Endodermal cell (in vitro differentiated cells): ENCODE measurements at regions not wholly inside any gene's neighbourhood (a gene's known extent, or its start where the extent isn't known, plus 50 kb on each side); places are given as distances from the start of the nearest gene placed in this dataset.

Source experiments
- DNase-seq: peaks from one replicate; pipeline ENCODE4 v3.0.0-alpha.2; 2017
- H3K27ac ChIP-seq: 2 replicates; pipeline ENCODE4 v1.5.1; 2013; ENCODE audit warnings: mild to moderate bottlenecking, low read depth, low read length, moderate library complexity
- H3K27me3 ChIP-seq: 2 replicates; pipeline ENCODE4 v1.6.1; 2013; ENCODE audit warnings: mild to moderate bottlenecking, low read length, moderate library complexity; ENCODE audit not compliant: insufficient read depth, control insufficient read depth, poor library complexity, severe bottlenecking
- H3K36me3 ChIP-seq: 2 replicates; pipeline ENCODE4 v1.7.0; 2013; ENCODE audit warnings: mild to moderate bottlenecking, low read length, moderate library complexity; ENCODE audit not compliant: control insufficient read depth, insufficient read depth
- H3K4me1 ChIP-seq: one replicate; pipeline ENCODE4 v1.7.0; 2013; ENCODE audit warnings: low read length; ENCODE audit not compliant: control insufficient read depth, insufficient read depth
- H3K4me3 ChIP-seq: 2 replicates; pipeline ENCODE4 v1.5.1; 2013; ENCODE audit warnings: mild to moderate bottlenecking, low read length, moderate library complexity
- H3K9ac ChIP-seq: 2 replicates; pipeline ENCODE4 v1.6.1; 2013; ENCODE audit warnings: mild to moderate bottlenecking, low read length, moderate library complexity; ENCODE audit not compliant: poor library complexity, severe bottlenecking; ENCODE audit errors: extremely low read depth
- H3K9me3 ChIP-seq: 2 replicates; pipeline ENCODE4 v1.6.1; 2013; ENCODE audit warnings: mild to moderate bottlenecking, low read length, moderate library complexity; ENCODE audit not compliant: control insufficient read depth
- H3K27ac Mint-ChIP-seq: 2 replicates; pipeline ENCODE4 v1.8.0; 2020; ENCODE audit warnings: mixed read lengths
- H3K27me3 Mint-ChIP-seq: 2 replicates; pipeline ENCODE4 v1.8.0; 2021; ENCODE audit warnings: mild to moderate bottlenecking, mixed read lengths; ENCODE audit not compliant: insufficient read depth
- H3K36me3 Mint-ChIP-seq: 2 replicates; pipeline ENCODE4 v1.8.0; 2020; ENCODE audit warnings: low read depth, mixed read lengths
- H3K4me1 Mint-ChIP-seq: 2 replicates; pipeline ENCODE4 v1.8.0; 2020; ENCODE audit warnings: mixed read lengths
- H3K4me3 Mint-ChIP-seq: 2 replicates; pipeline ENCODE4 v1.8.0; 2020; ENCODE audit warnings: mild to moderate bottlenecking, moderate library complexity, mixed read lengths
- H3K9me3 Mint-ChIP-seq: 2 replicates; pipeline ENCODE4 v1.8.0; 2020; ENCODE audit warnings: mild to moderate bottlenecking, mixed read lengths
- WGBS, 2 experiments: methylation state at CpG; one replicate each; pipeline versions ENCODE4 v1.1.5 to v1.1.7; 2013; ENCODE audit warnings: missing lambda C conversion rate in 2 of 2, mixed read lengths in 1 of 2; ENCODE audit not compliant: insufficient coverage in 1 of 2, insufficient read length in 1 of 2; 5-methylcytosine and 5-hydroxymethylcytosine counted together
- TF ChIP-seq, protein P1 (sequence below): fragments of 200-600 bp; sonication (generic); conservative IDR thresholded peaks from 2 replicates; pipeline ENCODE4 v1.5.0; 2021; ENCODE audit warnings: antibody characterized with exemption, mild to moderate bottlenecking

DNA sequence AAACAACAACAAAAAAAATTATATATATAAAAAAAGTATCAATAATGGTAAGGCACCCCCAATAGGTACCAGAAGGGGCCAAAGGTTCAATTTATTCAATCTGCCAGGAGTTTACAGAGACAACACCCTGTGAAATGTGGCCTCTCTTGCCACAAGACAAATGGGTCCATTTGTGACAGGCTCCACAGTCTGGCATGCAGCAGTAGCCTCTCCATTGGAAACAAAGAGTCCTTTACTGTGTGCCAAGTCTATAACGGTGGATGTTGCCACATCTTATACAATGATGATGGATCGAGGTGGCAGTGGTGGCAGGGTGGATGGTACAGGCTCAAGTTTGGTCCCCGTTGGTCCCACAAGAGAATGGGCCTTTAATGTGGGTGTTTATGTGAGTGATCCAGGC is 70.1 kb upstream of the SH3RF1 start:
- Mint-ChIP-seq H3K4me1 (no peaks in the 10 kb centered on the region), H3K36me3 (peaks cover 15% of the 10 kb centered on the region), H3K9me3 (peaks cover 25% of the 10 kb centered on the region), H3K4me3 (no peak overlapping the region), H3K27me3 (no peaks in the 10 kb centered on the region), H3K27ac (no peak overlapping the region)
- WGBS, 2 experiments = 86 to 93% methylated on average over 1 to 3 of the region's 3 CpGs
- Histone ChIP-seq H3K4me3 (no peak overlapping the region), H3K4me1 (no peaks in the 10 kb centered on the region), H3K36me3 (no peaks in the 10 kb centered on the region), H3K27ac (no peak overlapping the region), H3K27me3 (no peaks in the 10 kb centered on the region), H3K9me3 (peaks cover 37% of the 10 kb centered on the region), H3K9ac (no peak overlapping the region)
- TF ChIP-seq, protein P1, sequence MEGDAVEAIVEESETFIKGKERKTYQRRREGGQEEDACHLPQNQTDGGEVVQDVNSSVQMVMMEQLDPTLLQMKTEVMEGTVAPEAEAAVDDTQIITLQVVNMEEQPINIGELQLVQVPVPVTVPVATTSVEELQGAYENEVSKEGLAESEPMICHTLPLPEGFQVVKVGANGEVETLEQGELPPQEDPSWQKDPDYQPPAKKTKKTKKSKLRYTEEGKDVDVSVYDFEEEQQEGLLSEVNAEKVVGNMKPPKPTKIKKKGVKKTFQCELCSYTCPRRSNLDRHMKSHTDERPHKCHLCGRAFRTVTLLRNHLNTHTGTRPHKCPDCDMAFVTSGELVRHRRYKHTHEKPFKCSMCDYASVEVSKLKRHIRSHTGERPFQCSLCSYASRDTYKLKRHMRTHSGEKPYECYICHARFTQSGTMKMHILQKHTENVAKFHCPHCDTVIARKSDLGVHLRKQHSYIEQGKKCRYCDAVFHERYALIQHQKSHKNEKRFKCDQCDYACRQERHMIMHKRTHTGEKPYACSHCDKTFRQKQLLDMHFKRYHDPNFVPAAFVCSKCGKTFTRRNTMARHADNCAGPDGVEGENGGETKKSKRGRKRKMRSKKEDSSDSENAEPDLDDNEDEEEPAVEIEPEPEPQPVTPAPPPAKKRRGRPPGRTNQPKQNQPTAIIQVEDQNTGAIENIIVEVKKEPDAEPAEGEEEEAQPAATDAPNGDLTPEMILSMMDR = no peak
- no peak for DNase-seq

DNA sequence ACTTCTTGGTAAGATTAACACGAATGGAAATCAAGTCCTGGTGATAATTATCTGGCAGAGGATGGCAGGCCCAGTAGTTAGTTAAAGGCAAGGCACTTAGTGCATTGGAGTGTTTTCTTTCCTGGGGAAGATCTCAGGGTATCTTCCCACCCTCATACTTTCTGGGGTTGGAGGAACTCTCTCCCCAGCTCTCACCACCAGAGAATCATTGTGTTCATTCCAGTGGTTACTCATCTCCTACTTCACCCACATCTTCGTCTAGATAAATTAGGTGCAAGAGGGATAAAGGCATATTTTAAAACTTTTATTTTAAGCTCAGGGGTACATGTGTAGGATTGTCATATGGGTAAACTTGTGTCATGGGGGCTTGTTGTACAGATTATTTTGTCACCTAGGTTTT is 67.5 kb upstream of the SH3RF1 start:
- WGBS, 2 experiments = 86% methylated on average over 1 of the region's 2 CpGs; no CpG with 5 or more reads in 1 of the 2 experiments
- peaks cover 51% of the 10 kb centered on the region for H3K9me3 Mint-ChIP-seq
- H3K9me3 ChIP-seq = peaks cover 49% of the 10 kb centered on the region
- no peak overlapping the region for H3K27ac ChIP-seq
- peak overlapping the region; percentile 63 for H3K4me3 ChIP-seq
- DNase-seq = no peak
- H3K4me1 ChIP-seq = peaks cover 3% of the 10 kb centered on the region
- H3K27ac Mint-ChIP-seq = no peak overlapping the region
- H3K27me3 Mint-ChIP-seq = no peaks in the 10 kb centered on the region
- no peaks in the 10 kb centered on the region for H3K27me3 ChIP-seq
- H3K36me3 Mint-ChIP-seq = peaks cover 26% of the 10 kb centered on the region
- H3K9ac ChIP-seq = no peak overlapping the region
- TF ChIP-seq, protein P1 = no peak
- H3K4me3 Mint-ChIP-seq = no peak overlapping the region
- peaks cover 13% of the 10 kb centered on the region for H3K4me1 Mint-ChIP-seq
- H3K36me3 ChIP-seq = no peaks in the 10 kb centered on the region

DNA sequence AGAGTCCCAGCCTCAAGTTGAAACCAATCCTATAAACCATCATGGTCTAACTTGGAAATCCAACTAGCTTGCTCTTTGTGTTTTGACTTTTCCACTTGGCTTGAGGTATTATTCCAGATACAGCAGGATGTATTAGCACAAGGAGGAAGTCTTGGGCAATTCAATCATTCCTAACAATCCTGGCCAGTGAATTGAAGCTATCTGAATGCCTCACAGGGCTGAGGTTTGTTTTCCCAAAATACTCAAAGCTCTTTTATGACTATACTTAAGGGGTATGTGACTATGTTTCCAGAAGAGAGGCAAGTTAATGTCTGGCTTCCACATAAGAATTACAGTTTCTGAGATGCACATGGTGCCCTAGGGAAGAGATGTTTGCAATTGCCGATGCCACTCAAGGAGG is 66.8 kb upstream of the SH3RF1 start:
- H3K27me3 Mint-ChIP-seq = no peaks in the 10 kb centered on the region
- peaks cover 33% of the 10 kb centered on the region for H3K36me3 Mint-ChIP-seq
- H3K4me1 Mint-ChIP-seq = peaks cover 13% of the 10 kb centered on the region
- TF ChIP-seq, protein P1 = no peak
- Histone ChIP-seq H3K9ac (no peak overlapping the region), H3K27ac (no peak overlapping the region), H3K36me3 (no peaks in the 10 kb centered on the region), H3K4me3 (peak overlapping the region; percentile 63), H3K27me3 (no peaks in the 10 kb centered on the region), H3K4me1 (peaks cover 3% of the 10 kb centered on the region), H3K9me3 (peaks cover 57% of the 10 kb centered on the region)
- WGBS, 2 experiments = 98 to 100% methylated on average over 1 of the region's 1 CpG
- peaks cover 58% of the 10 kb centered on the region for H3K9me3 Mint-ChIP-seq
- no peak overlapping the region for H3K27ac Mint-ChIP-seq
- DNase-seq = no peak
- H3K4me3 Mint-ChIP-seq = no peak overlapping the region
